ENCODE measurements at regions not wholly inside any gene's neighbourhood (a gene's known extent, or its start where the extent isn't known, plus 50 kb on each side); places are given as distances from the start of the nearest gene placed in this dataset.

DNA sequence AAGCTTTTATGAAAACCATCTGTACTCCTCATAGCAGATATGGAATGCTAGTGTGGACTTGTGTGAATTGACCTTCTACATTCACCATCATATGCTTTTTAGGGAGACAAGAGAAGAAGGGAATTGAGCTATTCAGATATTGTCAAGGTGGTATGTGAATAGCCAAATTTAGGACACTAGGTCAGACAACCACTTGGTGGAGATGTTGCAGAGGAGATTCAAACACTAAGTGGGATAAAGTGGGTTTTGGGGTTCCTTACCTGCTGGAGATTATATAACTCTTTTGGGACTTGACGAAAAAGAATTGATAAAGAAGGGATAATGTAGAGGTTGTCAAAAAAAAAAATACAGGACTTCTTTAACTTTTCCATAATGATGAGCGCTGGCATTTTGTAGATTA, 231.8 kb upstream of the THRB start:
- TF ChIP-seq, protein P1, sequence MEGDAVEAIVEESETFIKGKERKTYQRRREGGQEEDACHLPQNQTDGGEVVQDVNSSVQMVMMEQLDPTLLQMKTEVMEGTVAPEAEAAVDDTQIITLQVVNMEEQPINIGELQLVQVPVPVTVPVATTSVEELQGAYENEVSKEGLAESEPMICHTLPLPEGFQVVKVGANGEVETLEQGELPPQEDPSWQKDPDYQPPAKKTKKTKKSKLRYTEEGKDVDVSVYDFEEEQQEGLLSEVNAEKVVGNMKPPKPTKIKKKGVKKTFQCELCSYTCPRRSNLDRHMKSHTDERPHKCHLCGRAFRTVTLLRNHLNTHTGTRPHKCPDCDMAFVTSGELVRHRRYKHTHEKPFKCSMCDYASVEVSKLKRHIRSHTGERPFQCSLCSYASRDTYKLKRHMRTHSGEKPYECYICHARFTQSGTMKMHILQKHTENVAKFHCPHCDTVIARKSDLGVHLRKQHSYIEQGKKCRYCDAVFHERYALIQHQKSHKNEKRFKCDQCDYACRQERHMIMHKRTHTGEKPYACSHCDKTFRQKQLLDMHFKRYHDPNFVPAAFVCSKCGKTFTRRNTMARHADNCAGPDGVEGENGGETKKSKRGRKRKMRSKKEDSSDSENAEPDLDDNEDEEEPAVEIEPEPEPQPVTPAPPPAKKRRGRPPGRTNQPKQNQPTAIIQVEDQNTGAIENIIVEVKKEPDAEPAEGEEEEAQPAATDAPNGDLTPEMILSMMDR (conservative IDR thresholded peaks at IDR 0.05; ENCODE audit: low read length) = 0 out of 2 replicates have a peak, but pooled peaks have one; percentile 26
- TF ChIP-seq EZH2phosphoT487 (IDR thresholded peaks at IDR 0.05; ENCODE audit: borderline replicate concordance, low read depth, low read length) = no peak

Data from OCI-LY7 (cell line).